GM23338 (cell line): ENCODE measurements at regions not wholly inside any gene's neighbourhood (a gene's known extent, or its start where the extent isn't known, plus 50 kb on each side); places are given as distances from the start of the nearest gene placed in this dataset.

Experiments
- ATAC-seq: fragments of 200-7000 bp; cut with Tn5 transposase; 3 replicates; pipeline ENCODE4 v1.9.1; 2020
- DNase-seq: peaks from one replicate; pipeline ENCODE4 v3.0.0-alpha.2; 2015; ENCODE audit warnings: low spot score
- H2AFZ ChIP-seq: fragments of 200-600 bp; sonication (generic); 2 replicates; pipeline ENCODE4 v1.8.0; 2016; ENCODE audit warnings: antibody characterized with exemption, mild to moderate bottlenecking, moderate library complexity
- H3F3A ChIP-seq: fragments of 200-600 bp; sonication (generic); replicated peaks from 2 replicates; pipeline ENCODE4 v1.8.0; 2017; ENCODE audit warnings: antibody characterized with exemption, mixed run types, low read depth
- H3K27ac ChIP-seq: fragments of 200-600 bp; sonication (generic); 2 replicates; pipeline ENCODE4 v1.6.1; 2016; ENCODE audit warnings: low read depth
- H3K27me3 ChIP-seq: fragments of 200-600 bp; sonication (generic); 2 replicates; pipeline ENCODE4 v1.8.0; 2016; ENCODE audit warnings: mild to moderate bottlenecking, mixed run types, moderate library complexity; ENCODE audit not compliant: insufficient read depth
- H3K36me3 ChIP-seq: fragments of 200-600 bp; sonication (generic); 2 replicates; pipeline ENCODE4 v1.8.0; 2016; ENCODE audit warnings: mild to moderate bottlenecking; ENCODE audit not compliant: insufficient read depth
- H3K4me1 ChIP-seq: fragments of 200-600 bp; sonication (generic); 2 replicates; pipeline ENCODE4 v1.8.0; 2016; ENCODE audit warnings: mild to moderate bottlenecking, moderate library complexity; ENCODE audit not compliant: insufficient read depth
- H3K4me2 ChIP-seq: fragments of 200-600 bp; sonication (generic); 2 replicates; pipeline ENCODE4 v1.7.1; 2017; ENCODE audit warnings: mixed run types
- H3K4me3 ChIP-seq: fragments of 200-600 bp; sonication (generic); 2 replicates; pipeline ENCODE4 v1.6.1; 2016; ENCODE audit warnings: mixed run types
- H3K79me2 ChIP-seq: fragments of 200-600 bp; sonication (generic); replicated peaks from 2 replicates; pipeline ENCODE4 v1.8.0; 2017; ENCODE audit warnings: mild to moderate bottlenecking; ENCODE audit not compliant: insufficient read depth
- H3K9me2 ChIP-seq: fragments of 200-600 bp; sonication (generic); 2 replicates; pipeline ENCODE4 v1.8.0; 2017; ENCODE audit not compliant: insufficient read depth
- H4K20me1 ChIP-seq: fragments of 200-600 bp; sonication (generic); replicated peaks from 2 replicates; pipeline ENCODE4 v1.8.0; 2017; ENCODE audit warnings: mild to moderate bottlenecking; ENCODE audit not compliant: insufficient read depth
- H3K27ac Mint-ChIP-seq: 2 replicates; pipeline ENCODE4 v1.8.0; 2020; ENCODE audit warnings: inconsistent platforms, mild to moderate bottlenecking, moderate library complexity, mixed read lengths
- H3K27me3 Mint-ChIP-seq: 3 replicates; pipeline ENCODE4 v1.8.0; 2022; ENCODE audit warnings: low read depth, mild to moderate bottlenecking, moderate library complexity, mixed read lengths, inconsistent platforms; ENCODE audit not compliant: insufficient read depth, poor library complexity
- H3K36me3 Mint-ChIP-seq: 3 replicates; pipeline ENCODE4 v1.8.0; 2021; ENCODE audit warnings: low read depth, mild to moderate bottlenecking, inconsistent platforms, moderate library complexity, mixed read lengths
- H3K4me1 Mint-ChIP-seq: 3 replicates; pipeline ENCODE4 v1.8.0; 2020; ENCODE audit warnings: mild to moderate bottlenecking, inconsistent platforms, mixed read lengths
- H3K4me3 Mint-ChIP-seq: 3 replicates; pipeline ENCODE4 v1.8.0; 2021; ENCODE audit warnings: moderate library complexity, mild to moderate bottlenecking, inconsistent platforms, mixed read lengths
- H3K9me3 Mint-ChIP-seq: 3 replicates; pipeline ENCODE4 v1.8.0; 2020; ENCODE audit warnings: moderate library complexity, mild to moderate bottlenecking, inconsistent platforms, mixed read lengths
- CREB1 ChIP-seq: fragments of 250-450 bp; sonication (Bioruptor Pico); IDR thresholded peaks from 2 replicates; pipeline ENCODE4 v1.5.0; 2020; ENCODE audit warnings: low read depth, mild to moderate bottlenecking, moderate library complexity
- EZH2 ChIP-seq: fragments of 200-600 bp; sonication (generic); IDR thresholded peaks from one replicate; pipeline ENCODE4 v1.8.0; 2017; ENCODE audit warnings: antibody characterized with exemption, mild to moderate bottlenecking, low read depth; ENCODE audit not compliant: unreplicated experiment
- EZH2phosphoT487 ChIP-seq: fragments of 200-600 bp; sonication (generic); IDR thresholded peaks from one replicate; pipeline ENCODE4 v1.8.1; 2018; ENCODE audit warnings: antibody characterized with exemption; ENCODE audit not compliant: unreplicated experiment
- JUNB ChIP-seq: IDR thresholded peaks from one replicate; pipeline ENCODE4 v1.6.1; 2016; ENCODE audit warnings: antibody characterized with exemption; ENCODE audit not compliant: unreplicated experiment
- POLR2AphosphoS5 ChIP-seq: IDR thresholded peaks from 2 replicates; pipeline ENCODE4 v1.6.1; 2016; ENCODE audit warnings: antibody characterized with exemption, low read depth
- STAT1 ChIP-seq: IDR thresholded peaks from one replicate; pipeline ENCODE4 v1.6.1; 2016; ENCODE audit warnings: antibody characterized with exemption; ENCODE audit not compliant: unreplicated experiment
- ZNF114 ChIP-seq: fragments of 250-450 bp; sonication (Bioruptor Pico); IDR thresholded peaks from 2 replicates; pipeline ENCODE4 v1.5.0; 2020; ENCODE audit warnings: mild to moderate bottlenecking, moderate library complexity
- ZNF331 ChIP-seq: fragments of 250-450 bp; sonication (Bioruptor Pico); IDR thresholded peaks from 2 replicates; pipeline ENCODE4 v1.5.0; 2020; ENCODE audit warnings: low read depth, mild to moderate bottlenecking, moderate library complexity
- TF ChIP-seq, protein P1 (sequence below): IDR thresholded peaks from one replicate; pipeline ENCODE4 v1.6.1; 2018; ENCODE audit warnings: antibody characterized with exemption; ENCODE audit not compliant: unreplicated experiment
- TF ChIP-seq, protein P2 (sequence below): fragments of 250-450 bp; sonication (Bioruptor Pico); IDR thresholded peaks from 2 replicates; pipeline ENCODE4 v1.5.0; 2020; ENCODE audit warnings: mild to moderate bottlenecking, moderate library complexity
- TF ChIP-seq, protein P3 (sequence below): IDR thresholded peaks from 2 replicates; pipeline ENCODE4 v1.6.1; 2016; ENCODE audit warnings: antibody characterized with exemption
- TF ChIP-seq, protein P4 (sequence below), 2 experiments: fragments of 200-600 bp in 1 of 2; sonication (generic) in 1 of 2; conservative IDR thresholded peaks; 2 replicates each; pipeline versions ENCODE4 v1.5.1 to v1.6.1; 2016 to 2017; ENCODE audit warnings: antibody characterized with exemption in 2 of 2, low read depth in 2 of 2, mild to moderate bottlenecking in 2 of 2, moderate library complexity in 1 of 2

DNA sequence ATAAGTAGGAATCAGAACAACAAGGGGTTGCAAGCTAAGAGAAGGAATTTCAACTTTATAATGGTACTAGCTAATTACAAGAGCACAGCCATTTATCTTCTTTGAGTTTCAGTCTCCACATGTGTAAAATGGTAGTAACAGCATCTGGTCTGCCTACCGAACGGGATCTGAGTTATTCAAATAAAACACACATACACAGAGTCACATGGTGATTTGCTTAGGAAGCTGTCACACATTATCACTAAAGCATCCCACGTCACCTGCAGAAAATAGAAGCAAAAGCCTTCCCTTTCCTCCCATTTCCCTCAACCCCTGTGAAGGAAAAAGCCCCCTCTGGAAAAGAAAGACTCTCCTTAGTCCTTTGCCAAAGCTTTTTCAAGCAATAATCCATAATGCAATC lies 389.7 kb downstream of the OMA1 start:
- Histone ChIP-seq H3K4me1 (peaks cover 32% of the 10 kb centered on the region), H3K36me3 (no peaks in the 10 kb centered on the region), H3K27ac (no peak overlapping the region), H3K79me2 (no peaks in the 10 kb centered on the region), H3K27me3 (no peaks in the 10 kb centered on the region), H3K9me2 (no peaks in the 10 kb centered on the region), H3K4me3 (no peak overlapping the region), H2AFZ (no peak overlapping the region), H3F3A (no peaks in the 10 kb centered on the region), H4K20me1 (no peaks in the 10 kb centered on the region), H3K4me2 (no peak overlapping the region)
- DNase-seq (no peak), ATAC-seq (no peak)
- Mint-ChIP-seq H3K4me3 (no peak overlapping the region), H3K27me3 (no peaks in the 10 kb centered on the region), H3K36me3 (no peaks in the 10 kb centered on the region), H3K9me3 (no peaks in the 10 kb centered on the region), H3K27ac (no peak overlapping the region), H3K4me1 (peaks cover 20% of the 10 kb centered on the region)
- TF ChIP-seq ZNF331 (CRISPR knock-in tag) (no peak), EZH2phosphoT487 (no peak), JUNB (no peak), EZH2 (no peak), CREB1 (CRISPR knock-in tag) (no peak), STAT1 (no peak), POLR2AphosphoS5 (no peak), ZNF114 (no peak)
- TF ChIP-seq, protein P1, sequence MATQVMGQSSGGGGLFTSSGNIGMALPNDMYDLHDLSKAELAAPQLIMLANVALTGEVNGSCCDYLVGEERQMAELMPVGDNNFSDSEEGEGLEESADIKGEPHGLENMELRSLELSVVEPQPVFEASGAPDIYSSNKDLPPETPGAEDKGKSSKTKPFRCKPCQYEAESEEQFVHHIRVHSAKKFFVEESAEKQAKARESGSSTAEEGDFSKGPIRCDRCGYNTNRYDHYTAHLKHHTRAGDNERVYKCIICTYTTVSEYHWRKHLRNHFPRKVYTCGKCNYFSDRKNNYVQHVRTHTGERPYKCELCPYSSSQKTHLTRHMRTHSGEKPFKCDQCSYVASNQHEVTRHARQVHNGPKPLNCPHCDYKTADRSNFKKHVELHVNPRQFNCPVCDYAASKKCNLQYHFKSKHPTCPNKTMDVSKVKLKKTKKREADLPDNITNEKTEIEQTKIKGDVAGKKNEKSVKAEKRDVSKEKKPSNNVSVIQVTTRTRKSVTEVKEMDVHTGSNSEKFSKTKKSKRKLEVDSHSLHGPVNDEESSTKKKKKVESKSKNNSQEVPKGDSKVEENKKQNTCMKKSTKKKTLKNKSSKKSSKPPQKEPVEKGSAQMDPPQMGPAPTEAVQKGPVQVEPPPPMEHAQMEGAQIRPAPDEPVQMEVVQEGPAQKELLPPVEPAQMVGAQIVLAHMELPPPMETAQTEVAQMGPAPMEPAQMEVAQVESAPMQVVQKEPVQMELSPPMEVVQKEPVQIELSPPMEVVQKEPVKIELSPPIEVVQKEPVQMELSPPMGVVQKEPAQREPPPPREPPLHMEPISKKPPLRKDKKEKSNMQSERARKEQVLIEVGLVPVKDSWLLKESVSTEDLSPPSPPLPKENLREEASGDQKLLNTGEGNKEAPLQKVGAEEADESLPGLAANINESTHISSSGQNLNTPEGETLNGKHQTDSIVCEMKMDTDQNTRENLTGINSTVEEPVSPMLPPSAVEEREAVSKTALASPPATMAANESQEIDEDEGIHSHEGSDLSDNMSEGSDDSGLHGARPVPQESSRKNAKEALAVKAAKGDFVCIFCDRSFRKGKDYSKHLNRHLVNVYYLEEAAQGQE, result no peak
- TF ChIP-seq, protein P2, sequence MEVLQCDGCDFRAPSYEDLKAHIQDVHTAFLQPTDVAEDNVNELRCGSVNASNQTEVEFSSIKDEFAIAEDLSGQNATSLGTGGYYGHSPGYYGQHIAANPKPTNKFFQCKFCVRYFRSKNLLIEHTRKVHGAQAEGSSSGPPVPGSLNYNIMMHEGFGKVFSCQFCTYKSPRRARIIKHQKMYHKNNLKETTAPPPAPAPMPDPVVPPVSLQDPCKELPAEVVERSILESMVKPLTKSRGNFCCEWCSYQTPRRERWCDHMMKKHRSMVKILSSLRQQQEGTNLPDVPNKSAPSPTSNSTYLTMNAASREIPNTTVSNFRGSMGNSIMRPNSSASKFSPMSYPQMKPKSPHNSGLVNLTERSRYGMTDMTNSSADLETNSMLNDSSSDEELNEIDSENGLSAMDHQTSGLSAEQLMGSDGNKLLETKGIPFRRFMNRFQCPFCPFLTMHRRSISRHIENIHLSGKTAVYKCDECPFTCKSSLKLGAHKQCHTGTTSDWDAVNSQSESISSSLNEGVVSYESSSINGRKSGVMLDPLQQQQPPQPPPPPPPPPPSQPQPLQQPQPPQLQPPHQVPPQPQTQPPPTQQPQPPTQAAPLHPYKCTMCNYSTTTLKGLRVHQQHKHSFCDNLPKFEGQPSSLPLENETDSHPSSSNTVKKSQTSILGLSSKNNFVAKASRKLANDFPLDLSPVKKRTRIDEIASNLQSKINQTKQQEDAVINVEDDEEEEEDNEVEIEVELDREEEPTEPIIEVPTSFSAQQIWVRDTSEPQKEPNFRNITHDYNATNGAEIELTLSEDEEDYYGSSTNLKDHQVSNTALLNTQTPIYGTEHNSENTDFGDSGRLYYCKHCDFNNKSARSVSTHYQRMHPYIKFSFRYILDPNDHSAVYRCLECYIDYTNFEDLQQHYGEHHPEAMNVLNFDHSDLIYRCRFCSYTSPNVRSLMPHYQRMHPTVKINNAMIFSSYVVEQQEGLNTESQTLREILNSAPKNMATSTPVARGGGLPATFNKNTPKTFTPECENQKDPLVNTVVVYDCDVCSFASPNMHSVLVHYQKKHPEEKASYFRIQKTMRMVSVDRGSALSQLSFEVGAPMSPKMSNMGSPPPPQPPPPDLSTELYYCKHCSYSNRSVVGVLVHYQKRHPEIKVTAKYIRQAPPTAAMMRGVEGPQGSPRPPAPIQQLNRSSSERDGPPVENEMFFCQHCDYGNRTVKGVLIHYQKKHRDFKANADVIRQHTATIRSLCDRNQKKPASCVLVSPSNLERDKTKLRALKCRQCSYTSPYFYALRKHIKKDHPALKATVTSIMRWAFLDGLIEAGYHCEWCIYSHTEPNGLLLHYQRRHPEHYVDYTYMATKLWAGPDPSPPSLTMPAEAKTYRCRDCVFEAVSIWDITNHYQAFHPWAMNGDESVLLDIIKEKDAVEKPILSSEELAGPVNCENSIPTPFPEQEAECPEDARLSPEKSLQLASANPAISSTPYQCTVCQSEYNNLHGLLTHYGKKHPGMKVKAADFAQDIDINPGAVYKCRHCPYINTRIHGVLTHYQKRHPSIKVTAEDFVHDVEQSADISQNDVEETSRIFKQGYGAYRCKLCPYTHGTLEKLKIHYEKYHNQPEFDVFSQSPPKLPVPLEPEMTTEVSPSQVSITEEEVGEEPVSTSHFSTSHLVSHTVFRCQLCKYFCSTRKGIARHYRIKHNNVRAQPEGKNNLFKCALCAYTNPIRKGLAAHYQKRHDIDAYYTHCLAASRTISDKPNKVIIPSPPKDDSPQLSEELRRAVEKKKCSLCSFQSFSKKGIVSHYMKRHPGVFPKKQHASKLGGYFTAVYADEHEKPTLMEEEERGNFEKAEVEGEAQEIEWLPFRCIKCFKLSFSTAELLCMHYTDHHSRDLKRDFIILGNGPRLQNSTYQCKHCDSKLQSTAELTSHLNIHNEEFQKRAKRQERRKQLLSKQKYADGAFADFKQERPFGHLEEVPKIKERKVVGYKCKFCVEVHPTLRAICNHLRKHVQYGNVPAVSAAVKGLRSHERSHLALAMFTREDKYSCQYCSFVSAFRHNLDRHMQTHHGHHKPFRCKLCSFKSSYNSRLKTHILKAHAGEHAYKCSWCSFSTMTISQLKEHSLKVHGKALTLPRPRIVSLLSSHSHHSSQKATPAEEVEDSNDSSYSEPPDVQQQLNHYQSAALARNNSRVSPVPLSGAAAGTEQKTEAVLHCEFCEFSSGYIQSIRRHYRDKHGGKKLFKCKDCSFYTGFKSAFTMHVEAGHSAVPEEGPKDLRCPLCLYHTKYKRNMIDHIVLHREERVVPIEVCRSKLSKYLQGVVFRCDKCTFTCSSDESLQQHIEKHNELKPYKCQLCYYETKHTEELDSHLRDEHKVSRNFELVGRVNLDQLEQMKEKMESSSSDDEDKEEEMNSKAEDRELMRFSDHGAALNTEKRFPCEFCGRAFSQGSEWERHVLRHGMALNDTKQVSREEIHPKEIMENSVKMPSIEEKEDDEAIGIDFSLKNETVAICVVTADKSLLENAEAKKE, result no peak
- TF ChIP-seq, protein P3, sequence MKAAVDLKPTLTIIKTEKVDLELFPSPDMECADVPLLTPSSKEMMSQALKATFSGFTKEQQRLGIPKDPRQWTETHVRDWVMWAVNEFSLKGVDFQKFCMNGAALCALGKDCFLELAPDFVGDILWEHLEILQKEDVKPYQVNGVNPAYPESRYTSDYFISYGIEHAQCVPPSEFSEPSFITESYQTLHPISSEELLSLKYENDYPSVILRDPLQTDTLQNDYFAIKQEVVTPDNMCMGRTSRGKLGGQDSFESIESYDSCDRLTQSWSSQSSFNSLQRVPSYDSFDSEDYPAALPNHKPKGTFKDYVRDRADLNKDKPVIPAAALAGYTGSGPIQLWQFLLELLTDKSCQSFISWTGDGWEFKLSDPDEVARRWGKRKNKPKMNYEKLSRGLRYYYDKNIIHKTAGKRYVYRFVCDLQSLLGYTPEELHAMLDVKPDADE, result no peak
- TF ChIP-seq, protein P4, sequence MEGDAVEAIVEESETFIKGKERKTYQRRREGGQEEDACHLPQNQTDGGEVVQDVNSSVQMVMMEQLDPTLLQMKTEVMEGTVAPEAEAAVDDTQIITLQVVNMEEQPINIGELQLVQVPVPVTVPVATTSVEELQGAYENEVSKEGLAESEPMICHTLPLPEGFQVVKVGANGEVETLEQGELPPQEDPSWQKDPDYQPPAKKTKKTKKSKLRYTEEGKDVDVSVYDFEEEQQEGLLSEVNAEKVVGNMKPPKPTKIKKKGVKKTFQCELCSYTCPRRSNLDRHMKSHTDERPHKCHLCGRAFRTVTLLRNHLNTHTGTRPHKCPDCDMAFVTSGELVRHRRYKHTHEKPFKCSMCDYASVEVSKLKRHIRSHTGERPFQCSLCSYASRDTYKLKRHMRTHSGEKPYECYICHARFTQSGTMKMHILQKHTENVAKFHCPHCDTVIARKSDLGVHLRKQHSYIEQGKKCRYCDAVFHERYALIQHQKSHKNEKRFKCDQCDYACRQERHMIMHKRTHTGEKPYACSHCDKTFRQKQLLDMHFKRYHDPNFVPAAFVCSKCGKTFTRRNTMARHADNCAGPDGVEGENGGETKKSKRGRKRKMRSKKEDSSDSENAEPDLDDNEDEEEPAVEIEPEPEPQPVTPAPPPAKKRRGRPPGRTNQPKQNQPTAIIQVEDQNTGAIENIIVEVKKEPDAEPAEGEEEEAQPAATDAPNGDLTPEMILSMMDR (conservative IDR thresholded peaks at IDR 0.05; ENCODE audit: low read depth in 2 of 2), result no peak
